Endothelial cell of umbilical vein (primary cell): ENCODE measurements at regions not wholly inside any gene's neighbourhood (a gene's known extent, or its start where the extent isn't known, plus 50 kb on each side); places are given as distances from the start of the nearest gene placed in this dataset.
"Not testable (repeated sequence)": the region's sequence is repeated elsewhere in the genome, so short reads cannot be mapped to it uniquely, and the experiment has no call there.

ENCODE experiments used
- EZH2 ChIP-seq: IDR thresholded peaks from 2 replicates; pipeline ENCODE4 v1.6.1; 2012; ENCODE audit warnings: borderline replicate concordance, low read depth, mild to moderate bottlenecking, moderate library complexity, low read length, inconsistent platforms; ENCODE audit not compliant: severe bottlenecking
- GATA2 ChIP-seq: IDR thresholded peaks from 2 replicates; pipeline ENCODE4 v1.7.0; 2011; ENCODE audit warnings: low read depth, mild to moderate bottlenecking, moderate library complexity, mixed read lengths, low read length; ENCODE audit not compliant: insufficient read length, insufficient read depth
- POLR2AphosphoS5 ChIP-seq: IDR thresholded peaks from 2 replicates; pipeline ENCODE4 v1.6.1; 2012; ENCODE audit warnings: low read depth, mild to moderate bottlenecking, control low read depth, low read length, moderate library complexity; ENCODE audit not compliant: insufficient read depth
- TF ChIP-seq, protein P1 (sequence below), 2 donors: IDR thresholded peaks; 1 replicate in 1 of 2; 2 replicates in 1 of 2; pipeline ENCODE4 v1.5.1; 2011; ENCODE audit warnings: low read length in 2 of 2, mild to moderate bottlenecking in 2 of 2, moderate library complexity in 2 of 2, control low read depth in 1 of 2, inconsistent platforms in 1 of 2, low read depth in 1 of 2; ENCODE audit not compliant: insufficient read depth in 1 of 2; ENCODE audit errors: extremely low read depth in 1 of 2

DNA sequence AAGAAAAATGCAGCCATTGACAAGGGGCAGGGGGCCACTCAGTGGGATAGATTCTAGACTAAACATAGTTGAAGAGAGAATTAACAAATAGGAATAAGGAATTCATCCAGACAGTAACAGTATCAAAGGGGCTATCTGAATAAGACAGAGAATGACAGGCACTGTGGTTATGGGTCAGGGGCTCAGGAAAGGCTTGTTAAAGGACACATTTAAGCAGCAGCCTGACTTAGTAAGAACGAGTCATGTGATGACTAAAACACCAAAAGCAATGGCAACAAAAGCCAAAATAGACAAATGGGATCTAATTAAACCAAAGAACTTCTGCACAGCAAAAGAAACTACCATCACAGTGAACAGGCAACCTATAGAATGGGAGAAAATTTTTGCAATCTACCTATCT is 78.9 kb downstream of the TEX35 start:
- TF ChIP-seq, protein P1, sequence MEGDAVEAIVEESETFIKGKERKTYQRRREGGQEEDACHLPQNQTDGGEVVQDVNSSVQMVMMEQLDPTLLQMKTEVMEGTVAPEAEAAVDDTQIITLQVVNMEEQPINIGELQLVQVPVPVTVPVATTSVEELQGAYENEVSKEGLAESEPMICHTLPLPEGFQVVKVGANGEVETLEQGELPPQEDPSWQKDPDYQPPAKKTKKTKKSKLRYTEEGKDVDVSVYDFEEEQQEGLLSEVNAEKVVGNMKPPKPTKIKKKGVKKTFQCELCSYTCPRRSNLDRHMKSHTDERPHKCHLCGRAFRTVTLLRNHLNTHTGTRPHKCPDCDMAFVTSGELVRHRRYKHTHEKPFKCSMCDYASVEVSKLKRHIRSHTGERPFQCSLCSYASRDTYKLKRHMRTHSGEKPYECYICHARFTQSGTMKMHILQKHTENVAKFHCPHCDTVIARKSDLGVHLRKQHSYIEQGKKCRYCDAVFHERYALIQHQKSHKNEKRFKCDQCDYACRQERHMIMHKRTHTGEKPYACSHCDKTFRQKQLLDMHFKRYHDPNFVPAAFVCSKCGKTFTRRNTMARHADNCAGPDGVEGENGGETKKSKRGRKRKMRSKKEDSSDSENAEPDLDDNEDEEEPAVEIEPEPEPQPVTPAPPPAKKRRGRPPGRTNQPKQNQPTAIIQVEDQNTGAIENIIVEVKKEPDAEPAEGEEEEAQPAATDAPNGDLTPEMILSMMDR (IDR thresholded peaks at IDR 0.05; ENCODE audit: extremely low read depth in 1 of 2, insufficient read depth in 1 of 2, low read depth in 1 of 2, low read length in 2 of 2): not testable (repeated sequence)
- TF ChIP-seq EZH2, POLR2AphosphoS5, GATA2: not testable (repeated sequence)
